NCI-H510A treated with DMSO at 0.1 percent for 48 hours (cell line): ENCODE measurements at regions not wholly inside any gene's neighbourhood (a gene's known extent, or its start where the extent isn't known, plus 50 kb on each side); places are given as distances from the start of the nearest gene placed in this dataset.
"Not testable (repeated sequence)": the region's sequence is repeated elsewhere in the genome, so short reads cannot be mapped to it uniquely, and the experiment has no call there.

Source experiments
- DNase-seq: peaks from one replicate; lab custom pipeline; 2025; lab: John Stamatoyannopoulos, UW

- DNase-seq, result no peak
Measured at GRCh38 chr2:48190230-48190629, 124.3 kb upstream of the FOXN2 start.

- no peak for DNase-seq
Measured at GRCh38 chr2:48194641-48195040, 119.8 kb upstream of the FOXN2 start.

GRCh38 chr2:48195169-48195568, 119.3 kb upstream of the FOXN2 start:
- no peak for DNase-seq

GRCh38 chr2:48197618-48198017, 116.9 kb upstream of the FOXN2 start:
- no peak for DNase-seq

GRCh38 chr2:48198371-48198770, 116.1 kb upstream of the FOXN2 start:
- DNase-seq, result no peak

GRCh38 chr2:48199070-48199469, 115.4 kb upstream of the FOXN2 start:
- DNase-seq, result no peak

GRCh38 chr2:48200620-48201293, 113.7 kb upstream of the FOXN2 start:
- no peak for DNase-seq

- DNase-seq, result not testable (repeated sequence)
Measured at GRCh38 chr2:48201435-48201834, 113.0 kb upstream of the FOXN2 start.

GRCh38 chr2:48202863-48203642, 111.4 kb upstream of the FOXN2 start:
- no peak for DNase-seq

GRCh38 chr2:48203668-48204067, 110.8 kb upstream of the FOXN2 start:
- DNase-seq, result no peak

GRCh38 chr2:48204750-48205136, 109.7 kb upstream of the FOXN2 start:
- no peak for DNase-seq

GRCh38 chr2:48205137-48205798, 109.2 kb upstream of the FOXN2 start:
- DNase-seq, result no peak

GRCh38 chr2:48206056-48206656, 108.3 kb upstream of the FOXN2 start:
- DNase-seq, result not testable (repeated sequence)

- DNase-seq, result no peak
Measured at GRCh38 chr2:48207201-48207641, 107.3 kb upstream of the FOXN2 start.

GRCh38 chr2:48207851-48208250, 106.6 kb upstream of the FOXN2 start:
- DNase-seq, result no peak

GRCh38 chr2:48209214-48209885, 105.1 kb upstream of the FOXN2 start:
- DNase-seq, result no peak

- no peak for DNase-seq
Measured at GRCh38 chr2:48210189-48210588, 104.3 kb upstream of the FOXN2 start.

- no peak for DNase-seq
Measured at GRCh38 chr2:48213646-48214045, 100.8 kb upstream of the FOXN2 start.

- no peak for DNase-seq
Measured at GRCh38 chr2:48218169-48218568, 96.3 kb upstream of the FOXN2 start.

- no peak for DNase-seq
Measured at GRCh38 chr2:48219234-48219554, 95.3 kb upstream of the FOXN2 start.

- DNase-seq, result no peak
Measured at GRCh38 chr2:48219555-48220436, 94.7 kb upstream of the FOXN2 start.
